GM19324 (cell line): ENCODE measurements at regions not wholly inside any gene's neighbourhood (a gene's known extent, or its start where the extent isn't known, plus 50 kb on each side); places are given as distances from the start of the nearest gene placed in this dataset.
"Not testable (repeated sequence)": the region's sequence is repeated elsewhere in the genome, so short reads cannot be mapped to it uniquely, and the experiment has no call there.

ENCODE experiments used
- ATAC-seq: cut with Tn5 transposase; IDR thresholded peaks from one replicate; pipeline ENCODE4 v1.9.1; 2021; ENCODE audit warnings: mild to moderate bottlenecking, moderate library complexity; ENCODE audit not compliant: unreplicated experiment, low FRiP score

GRCh38 chr13:90686442-90686841, 661.0 kb upstream of the MIR17HG start:
- no peak for ATAC-seq

DNA sequence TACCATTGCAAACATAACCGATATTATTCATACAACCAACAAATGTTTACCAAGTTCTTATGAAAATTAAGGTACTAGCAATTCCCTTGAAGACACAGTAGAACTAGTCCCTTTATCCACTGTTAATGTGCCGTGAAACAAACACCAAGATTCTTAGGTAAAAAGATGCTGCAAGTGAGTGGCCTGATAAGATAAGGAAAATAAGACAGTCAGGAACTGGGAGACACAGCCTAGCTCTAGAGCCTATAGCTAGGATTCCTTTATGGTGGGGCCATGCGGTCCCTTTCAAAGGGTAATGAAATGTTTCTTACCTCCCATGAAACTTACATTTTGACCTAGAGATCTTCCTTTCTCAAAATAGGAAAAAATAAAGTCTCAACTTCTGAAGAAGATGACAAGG, 658.4 kb upstream of the MIR17HG start:
- ATAC-seq, result no peak

DNA sequence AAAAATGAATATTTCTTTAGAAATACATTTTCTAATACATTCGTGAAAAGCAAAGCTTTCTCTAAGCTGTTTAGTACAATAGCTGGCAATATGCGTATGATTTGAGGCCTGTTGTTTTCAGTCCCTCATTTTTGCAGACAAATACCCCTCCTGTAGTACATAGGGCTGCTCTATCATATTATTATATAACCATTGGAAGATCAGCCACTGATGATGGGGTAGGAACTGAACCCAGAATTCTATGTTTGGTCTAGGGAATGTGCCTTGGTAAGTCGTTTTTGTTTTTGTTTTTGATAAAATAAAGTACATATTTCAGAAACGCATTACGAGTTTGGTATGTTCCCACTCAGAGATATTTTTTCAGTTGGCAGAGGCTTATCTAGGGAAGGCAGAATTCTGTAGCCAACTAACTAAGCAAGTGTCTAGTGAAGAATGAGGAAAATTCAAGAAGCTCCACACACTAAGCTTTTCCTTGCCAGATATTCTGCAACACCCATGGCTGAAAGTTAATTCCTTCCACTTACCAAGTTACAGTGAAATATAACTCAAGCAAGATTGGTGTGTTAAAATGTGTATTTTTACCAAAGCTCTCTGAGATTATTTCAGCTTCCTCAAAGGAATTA, 656.9 kb upstream of the MIR17HG start:
- no peak for ATAC-seq

DNA sequence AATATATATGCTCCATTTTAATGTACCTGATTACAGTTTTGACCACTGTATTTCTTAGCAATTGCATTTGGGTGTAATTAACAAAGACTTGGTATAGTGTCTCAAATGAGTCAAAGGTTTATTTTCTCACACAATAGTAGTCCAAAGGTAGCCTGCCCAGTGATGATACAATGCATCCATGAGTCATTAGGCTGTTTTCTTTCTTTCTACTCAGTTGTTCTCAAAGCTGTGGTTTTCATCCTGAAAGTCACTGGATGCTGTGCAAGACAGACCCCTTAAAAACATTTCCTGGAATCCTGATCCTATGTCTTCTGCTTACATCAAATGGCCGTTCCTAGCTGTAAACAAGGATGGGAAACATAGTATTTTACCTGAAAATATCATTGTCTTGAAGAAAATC, 651.2 kb upstream of the MIR17HG start:
- no peak for ATAC-seq

- no peak for ATAC-seq
Measured at GRCh38 chr13:90696656-90697055, 650.8 kb upstream of the MIR17HG start.

- no peak for ATAC-seq
Measured at GRCh38 chr13:90700340-90700739, 647.1 kb upstream of the MIR17HG start.

DNA sequence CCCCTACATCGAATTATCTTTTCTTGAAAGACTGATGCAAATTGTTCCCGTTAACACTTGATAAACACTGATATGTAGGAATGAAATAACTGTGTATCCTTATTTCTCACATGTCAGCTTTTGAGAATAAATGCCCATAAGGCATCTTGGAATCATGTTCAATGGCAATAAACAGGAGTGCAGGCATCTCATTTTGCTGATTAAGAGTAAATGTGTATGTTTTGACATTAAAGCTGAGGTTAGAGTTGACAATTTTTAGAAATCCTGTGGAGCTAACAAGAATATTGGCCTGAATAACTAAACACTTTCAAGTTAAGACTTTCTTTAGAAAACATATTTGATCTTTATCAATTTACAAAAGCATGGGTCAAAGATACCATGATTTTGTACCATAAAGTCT, 646.2 kb upstream of the MIR17HG start:
- no peak for ATAC-seq

GRCh38 chr13:90702050-90702449, 645.4 kb upstream of the MIR17HG start:
- no peak for ATAC-seq

- no peak for ATAC-seq
Measured at GRCh38 chr13:90706631-90707030, 640.9 kb upstream of the MIR17HG start.

GRCh38 chr13:90708128-90708527, 639.4 kb upstream of the MIR17HG start:
- ATAC-seq, result no peak

DNA sequence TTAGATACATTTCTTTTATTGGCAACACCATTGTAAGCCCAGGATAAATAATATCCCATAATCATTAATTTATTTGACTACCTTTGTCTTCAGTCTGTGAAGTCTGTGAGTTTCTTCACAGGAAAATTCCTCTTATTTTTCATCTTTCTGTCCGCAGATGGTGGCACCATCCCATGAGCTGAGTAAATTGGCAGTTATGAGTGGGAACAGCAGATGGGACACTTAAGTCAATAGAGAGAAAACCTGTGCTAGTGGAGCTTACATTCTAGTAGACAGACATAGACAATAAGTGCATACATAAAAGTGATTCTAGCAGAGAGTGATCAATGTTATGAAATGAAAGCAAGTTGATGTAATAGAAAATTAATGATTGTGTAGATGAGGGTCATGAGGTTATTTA, 638.2 kb upstream of the MIR17HG start:
- no peak for ATAC-seq

- no peak for ATAC-seq
Measured at GRCh38 chr13:90710164-90710759, 637.2 kb upstream of the MIR17HG start.

- ATAC-seq, result no peak
Measured at GRCh38 chr13:90713441-90714133, 633.9 kb upstream of the MIR17HG start.

GRCh38 chr13:90715485-90715884, 632.0 kb upstream of the MIR17HG start:
- ATAC-seq, result no peak

GRCh38 chr13:90717451-90717936, 630.0 kb upstream of the MIR17HG start:
- ATAC-seq, result no peak

DNA sequence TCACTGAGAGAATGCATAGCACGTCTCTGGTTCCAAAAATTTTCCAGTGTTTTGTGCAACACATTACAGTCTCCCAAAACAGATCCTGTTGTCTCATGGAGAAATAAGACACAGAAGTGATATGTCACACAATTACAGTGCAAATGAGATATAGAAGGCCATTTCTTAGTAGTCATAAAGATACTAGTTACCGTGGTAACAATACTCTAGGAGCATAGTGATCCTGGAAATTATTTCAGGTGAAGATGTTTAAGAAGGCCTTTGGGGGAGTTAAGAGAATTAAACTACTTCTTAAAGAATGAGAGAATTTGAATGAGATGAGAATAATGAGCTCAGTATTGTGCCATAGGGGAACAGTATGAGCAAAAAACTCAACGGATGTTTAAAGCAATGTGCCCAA, 628.0 kb upstream of the MIR17HG start:
- ATAC-seq, result no peak

GRCh38 chr13:90721937-90722336, 625.5 kb upstream of the MIR17HG start:
- no peak for ATAC-seq

DNA sequence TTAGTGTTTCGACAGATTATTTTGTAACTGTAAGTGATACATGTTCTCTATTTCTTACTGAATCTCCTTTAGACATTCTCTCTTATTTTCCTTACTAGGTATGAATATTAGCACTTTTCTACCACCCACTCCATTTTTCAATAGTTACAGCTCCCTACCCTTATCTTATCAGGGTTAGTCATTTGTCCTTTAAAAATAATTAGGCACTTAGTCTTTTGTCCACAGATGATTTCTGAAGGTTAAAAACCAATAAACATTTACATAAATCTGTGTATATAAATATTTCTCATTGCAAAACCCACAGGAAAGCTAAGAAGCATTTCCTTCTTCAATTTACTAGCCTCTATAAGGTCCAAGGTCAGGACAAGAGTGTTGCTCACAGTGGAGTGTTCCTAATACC, 624.1 kb upstream of the MIR17HG start:
- ATAC-seq, result no peak

DNA sequence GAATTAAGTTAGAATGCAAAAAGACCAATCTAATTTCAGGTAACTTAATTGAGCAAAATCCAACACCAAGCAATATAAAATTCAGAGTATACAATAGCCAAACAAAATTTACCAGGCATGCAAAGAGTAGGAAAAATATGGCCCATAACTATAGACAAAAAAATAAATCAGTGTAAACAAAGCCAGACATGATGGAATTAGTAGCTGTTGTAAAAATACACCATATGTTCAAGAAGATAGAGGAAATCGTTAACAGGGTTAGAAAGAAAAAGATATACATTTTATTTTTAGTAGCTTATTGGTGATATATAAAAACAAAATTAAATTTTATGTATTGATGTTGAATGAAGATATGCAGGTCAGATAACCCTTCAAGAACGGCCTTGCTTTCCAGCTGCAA, 621.1 kb upstream of the MIR17HG start:
- no peak for ATAC-seq

- ATAC-seq, result no peak
Measured at GRCh38 chr13:90732049-90732448, 615.4 kb upstream of the MIR17HG start.

GRCh38 chr13:90734497-90734896, 613.0 kb upstream of the MIR17HG start:
- ATAC-seq, result not testable (repeated sequence)

DNA sequence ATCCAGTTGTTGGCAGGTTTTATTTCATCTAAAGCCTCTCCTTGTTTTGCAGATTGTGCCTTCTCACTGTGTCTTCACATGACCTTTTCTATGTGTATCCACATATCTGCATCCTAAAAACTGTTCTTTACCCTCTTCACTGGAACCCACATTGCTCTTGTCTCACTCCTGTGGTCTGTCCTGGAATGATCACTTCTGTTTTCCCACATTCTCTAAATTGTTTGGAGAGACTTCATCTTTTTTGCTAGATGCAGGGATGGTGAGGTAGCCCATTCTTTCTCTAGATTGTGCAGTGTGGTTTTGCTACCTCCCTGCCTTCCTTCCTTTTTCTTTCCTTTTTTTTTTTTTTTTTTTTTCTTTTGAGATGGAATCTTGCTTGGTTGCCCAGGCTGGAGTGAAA, 608.6 kb upstream of the MIR17HG start:
- ATAC-seq, result no peak
